ENCODE measurements at regions not wholly inside any gene's neighbourhood (a gene's known extent, or its start where the extent isn't known, plus 50 kb on each side); places are given as distances from the start of the nearest gene placed in this dataset.

GRCh38 chr7:13153266-13153665 is 465.8 kb downstream of the ARL4A start:
- DNase-seq (ENCODE audit: low spot score): no peak
- H3K36me3 ChIP-seq (ENCODE audit: insufficient read depth, low read length, poor library complexity, severe bottlenecking): no peaks in the 10 kb centered on the region
- no peaks in the 10 kb centered on the region for H3K4me1 ChIP-seq (ENCODE audit: insufficient read depth, low read length, poor library complexity, severe bottlenecking)
- BruUV-seq (replicated peaks): no TSS peak
- H3K4me3 ChIP-seq (ENCODE audit: low read depth, low read length, poor library complexity, severe bottlenecking): no peak overlapping the region
- POLR2A ChIA-PET (ENCODE audit: low non-redundant PET): no interaction called here
- H3K27ac ChIP-seq (ENCODE audit: low read depth, low read length, poor library complexity, severe bottlenecking): no peak overlapping the region
- CTCF ChIA-PET: no interaction called here
- H3K27me3 ChIP-seq (replicated peaks; ENCODE audit: insufficient read depth, low read depth, low read length, poor library complexity): peaks cover 2% of the 10 kb centered on the region
- H3K9me3 ChIP-seq (ENCODE audit: low read depth, low read length, poor library complexity, severe bottlenecking): no peaks in the 10 kb centered on the region
- TF ChIP-seq CTCF (conservative IDR thresholded peaks at IDR 0.05; ENCODE audit: low read depth, low read length) (no peak), EZH2 (IDR thresholded peaks at IDR 0.05; ENCODE audit: borderline replicate concordance, low read depth, low read length, poor library complexity, severe bottlenecking) (no peak)
- intact Hi-C loops (cut with micrococcal nuclease; ENCODE audit: unreplicated experiment): no loop called here

- H3K27me3 ChIP-seq (replicated peaks; ENCODE audit: insufficient read depth, low read depth, low read length, poor library complexity): peaks cover 7% of the 10 kb centered on the region
- H3K4me1 ChIP-seq (ENCODE audit: insufficient read depth, low read length, poor library complexity, severe bottlenecking): no peaks in the 10 kb centered on the region
- no peaks in the 10 kb centered on the region for H3K36me3 ChIP-seq (ENCODE audit: insufficient read depth, low read length, poor library complexity, severe bottlenecking)
- ChIA-PET POLR2A (ENCODE audit: low non-redundant PET) (no interaction called here), CTCF (no interaction called here)
- no peak overlapping the region for H3K4me3 ChIP-seq (ENCODE audit: low read depth, low read length, poor library complexity, severe bottlenecking)
- no peaks in the 10 kb centered on the region for H3K9me3 ChIP-seq (ENCODE audit: low read depth, low read length, poor library complexity, severe bottlenecking)
- no peak for DNase-seq (ENCODE audit: low spot score)
- intact Hi-C loops (cut with micrococcal nuclease; ENCODE audit: unreplicated experiment): no loop called here
- no peak for TF ChIP-seq CTCF (conservative IDR thresholded peaks at IDR 0.05; ENCODE audit: low read depth, low read length)
- TF ChIP-seq EZH2 (IDR thresholded peaks at IDR 0.05; ENCODE audit: borderline replicate concordance, low read depth, low read length, poor library complexity, severe bottlenecking): no peak
- BruUV-seq (replicated peaks): no TSS peak
- no peak overlapping the region for H3K27ac ChIP-seq (ENCODE audit: low read depth, low read length, poor library complexity, severe bottlenecking)
Observed at GRCh38 chr7:13153742-13154141, 466.3 kb downstream of the ARL4A start.

- H3K27ac ChIP-seq (ENCODE audit: low read depth, low read length, poor library complexity, severe bottlenecking): no peak overlapping the region
- no peaks in the 10 kb centered on the region for H3K4me1 ChIP-seq (ENCODE audit: insufficient read depth, low read length, poor library complexity, severe bottlenecking)
- intact Hi-C loops (cut with micrococcal nuclease; ENCODE audit: unreplicated experiment): no loop called here
- H3K9me3 ChIP-seq (ENCODE audit: low read depth, low read length, poor library complexity, severe bottlenecking): no peaks in the 10 kb centered on the region
- H3K36me3 ChIP-seq (ENCODE audit: insufficient read depth, low read length, poor library complexity, severe bottlenecking): no peaks in the 10 kb centered on the region
- TF ChIP-seq CTCF (conservative IDR thresholded peaks at IDR 0.05; ENCODE audit: low read depth, low read length) (no peak), EZH2 (IDR thresholded peaks at IDR 0.05; ENCODE audit: borderline replicate concordance, low read depth, low read length, poor library complexity, severe bottlenecking) (no peak)
- H3K27me3 ChIP-seq (replicated peaks; ENCODE audit: insufficient read depth, low read depth, low read length, poor library complexity): peaks cover 14% of the 10 kb centered on the region
- no peak for DNase-seq (ENCODE audit: low spot score)
- POLR2A ChIA-PET (ENCODE audit: low non-redundant PET): no interaction called here
- CTCF ChIA-PET: no interaction called here
- no peak overlapping the region for H3K4me3 ChIP-seq (ENCODE audit: low read depth, low read length, poor library complexity, severe bottlenecking)
- no TSS peak for BruUV-seq (replicated peaks)
Observed at GRCh38 chr7:13155188-13155587, 467.8 kb downstream of the ARL4A start.
